Tibial nerve (tissue), 4 donors: ENCODE measurements at regions not wholly inside any gene's neighbourhood (a gene's known extent, or its start where the extent isn't known, plus 50 kb on each side); places are given as distances from the start of the nearest gene placed in this dataset.

Source experiments
- DNase-seq, 2 donors: peaks; one replicate each; pipeline ENCODE4 v3.0.0-alpha.2; 2019; ENCODE audit warnings: low spot score in 2 of 2
- H3K27ac ChIP-seq, 4 donors: fragments of 200-600 bp; sonication (generic) in 3 of 4; one replicate each; pipeline ENCODE4 v1.5.1; 2017 to 2019; ENCODE audit warnings: mild to moderate bottlenecking in 1 of 4
- H3K27me3 ChIP-seq, 2 donors: fragments of 200-600 bp; sonication (generic) in 1 of 2; one replicate each; pipeline versions ENCODE4 v1.5.1 to v1.6.0; 2017 to 2019
- H3K36me3 ChIP-seq, 3 donors: fragments of 200-600 bp; sonication (generic); one replicate each; pipeline ENCODE4 v1.5.1; 2018 to 2019
- H3K4me1 ChIP-seq, 4 donors: fragments of 200-600 bp; sonication (generic) in 3 of 4; one replicate each; pipeline ENCODE4 v1.5.1; 2017 to 2019
- H3K4me3 ChIP-seq, 4 donors: fragments of 200-600 bp; sonication (generic) in 3 of 4; one replicate each; pipeline ENCODE4 v1.5.1; 2017 to 2019; ENCODE audit warnings: mild to moderate bottlenecking in 1 of 4, moderate library complexity in 1 of 4
- H3K9me3 ChIP-seq, 4 donors: fragments of 200-600 bp; sonication (generic) in 3 of 4; one replicate each; pipeline ENCODE4 v1.5.1; 2017 to 2019
- CTCF ChIP-seq, 5 experiments: fragments of 200-600 bp in 3 of 5; fragments of 450-650 bp in 2 of 5; sonication (generic) in 3 of 5; IDR thresholded peaks; one replicate each; pipeline ENCODE4 v1.5.1; 2016 to 2019; ENCODE audit warnings: antibody characterized with exemption in 5 of 5, mild to moderate bottlenecking in 3 of 5, moderate library complexity in 2 of 5
- EP300 ChIP-seq, 2 donors: sonication (generic); formaldehyde crosslinking; IDR thresholded peaks; one replicate each; pipeline ENCODE4 v1.6.1; 2017; ENCODE audit warnings: antibody characterized with exemption in 2 of 2, mild to moderate bottlenecking in 1 of 2
- POLR2A ChIP-seq, 2 donors: fragments of 450-650 bp; IDR thresholded peaks; one replicate each; pipeline ENCODE4 v1.6.1; 2017; ENCODE audit warnings: antibody characterized with exemption in 2 of 2, mild to moderate bottlenecking in 2 of 2, moderate library complexity in 2 of 2
- WGBS, 2 donors: methylation state at CpG; one replicate each; pipeline ENCODE4 v1.1.5; 2018; 5-methylcytosine and 5-hydroxymethylcytosine counted together

GRCh38 chr5:74420947-74421346 is 219.6 kb downstream of the ENC1 start:
- no peaks in the 10 kb centered on the region for H3K9me3 ChIP-seq
- H3K27ac ChIP-seq, result no peak overlapping the region
- no peak for TF ChIP-seq CTCF (IDR thresholded peaks at IDR 0.05)
- no peak for TF ChIP-seq POLR2A (IDR thresholded peaks at IDR 0.05)
- TF ChIP-seq EP300 (IDR thresholded peaks at IDR 0.05), result no peak
- no peaks in the 10 kb centered on the region for H3K36me3 ChIP-seq
- H3K27me3 ChIP-seq, result no peaks in the 10 kb centered on the region
- H3K4me1 ChIP-seq, result no peaks in the 10 kb centered on the region
- 57 to 96% methylated on average over 1 of the region's 1 CpG for WGBS, 2 donors
- no peak overlapping the region for H3K4me3 ChIP-seq
- no peak for DNase-seq

GRCh38 chr5:74420220-74420619 is 220.3 kb downstream of the ENC1 start:
- Histone ChIP-seq H3K4me3 (no peak overlapping the region), H3K27me3 (no peaks in the 10 kb centered on the region), H3K27ac (no peak overlapping the region), H3K9me3 (no peaks in the 10 kb centered on the region), H3K4me1 (no peaks in the 10 kb centered on the region), H3K36me3 (no peaks in the 10 kb centered on the region)
- DNase-seq, result no peak
- TF ChIP-seq CTCF (IDR thresholded peaks at IDR 0.05), result no peak
- TF ChIP-seq EP300 (IDR thresholded peaks at IDR 0.05), result no peak
- no peak for TF ChIP-seq POLR2A (IDR thresholded peaks at IDR 0.05)
- WGBS, 2 donors, result 73 to 80% methylated on average over 3 of the region's 3 CpGs

GRCh38 chr5:74419468-74419867 is 221.1 kb downstream of the ENC1 start:
- H3K27me3 ChIP-seq, result no peaks in the 10 kb centered on the region
- 43 to 63% methylated on average over 4 of the region's 4 CpGs for WGBS, 2 donors
- H3K27ac ChIP-seq, result no peak overlapping the region
- H3K36me3 ChIP-seq, result no peaks in the 10 kb centered on the region
- no peak for TF ChIP-seq EP300 (IDR thresholded peaks at IDR 0.05)
- TF ChIP-seq POLR2A (IDR thresholded peaks at IDR 0.05), result no peak
- TF ChIP-seq CTCF (IDR thresholded peaks at IDR 0.05), result no peak
- no peak for DNase-seq
- no peaks in the 10 kb centered on the region for H3K9me3 ChIP-seq
- no peak overlapping the region for H3K4me3 ChIP-seq
- H3K4me1 ChIP-seq, result no peaks in the 10 kb centered on the region

GRCh38 chr5:74418709-74419108 is 221.8 kb downstream of the ENC1 start:
- Histone ChIP-seq H3K27me3 (no peaks in the 10 kb centered on the region), H3K27ac (no peak overlapping the region), H3K9me3 (no peaks in the 10 kb centered on the region), H3K36me3 (no peaks in the 10 kb centered on the region), H3K4me1 (no peaks in the 10 kb centered on the region), H3K4me3 (no peak overlapping the region)
- TF ChIP-seq POLR2A (IDR thresholded peaks at IDR 0.05) (no peak), CTCF (IDR thresholded peaks at IDR 0.05) (no peak), EP300 (IDR thresholded peaks at IDR 0.05) (no peak)
- 95 to 97% methylated on average over 2 of the region's 2 CpGs for WGBS, 2 donors
- no peak for DNase-seq

GRCh38 chr5:74418261-74418660 is 222.3 kb downstream of the ENC1 start:
- no peak for DNase-seq
- Histone ChIP-seq H3K9me3 (no peaks in the 10 kb centered on the region), H3K4me1 (no peaks in the 10 kb centered on the region), H3K27ac (no peak overlapping the region), H3K27me3 (no peaks in the 10 kb centered on the region), H3K36me3 (no peaks in the 10 kb centered on the region), H3K4me3 (no peak overlapping the region)
- WGBS, 2 donors, result 86 to 89% methylated on average over 1 of the region's 1 CpG
- TF ChIP-seq POLR2A (IDR thresholded peaks at IDR 0.05), result no peak
- no peak for TF ChIP-seq EP300 (IDR thresholded peaks at IDR 0.05)
- no peak for TF ChIP-seq CTCF (IDR thresholded peaks at IDR 0.05)
